SK-N-SH treated with all-trans-retinoic acid at 6 μM for 48 hours (cell line): ENCODE measurements at regions not wholly inside any gene's neighbourhood (a gene's known extent, or its start where the extent isn't known, plus 50 kb on each side); places are given as distances from the start of the nearest gene placed in this dataset.

Experiments used
- ARNTL ChIP-seq: fragments of 450-650 bp; formaldehyde crosslinking; IDR thresholded peaks from 2 replicates; pipeline ENCODE4 v1.5.0; 2020; ENCODE audit warnings: low read depth, mild to moderate bottlenecking, moderate library complexity, borderline replicate concordance
- BACH2 ChIP-seq: fragments of 250-450 bp; sonication (Bioruptor Pico); IDR thresholded peaks from 2 replicates; pipeline ENCODE4 v1.9.0; 2021; ENCODE audit warnings: mild to moderate bottlenecking, borderline replicate concordance
- CREB5 ChIP-seq: fragments of 250-450 bp; sonication (Bioruptor Pico); IDR thresholded peaks from 2 replicates; pipeline ENCODE4 v1.5.1; 2020; ENCODE audit warnings: low read depth, mild to moderate bottlenecking, moderate library complexity
- CSDC2 ChIP-seq: fragments of 250-450 bp; sonication (Bioruptor Pico); IDR thresholded peaks from 2 replicates; pipeline ENCODE4 v1.5.0; 2020; ENCODE audit warnings: mild to moderate bottlenecking, moderate library complexity
- ESRRG ChIP-seq: fragments of 250-450 bp; sonication (Bioruptor Pico); IDR thresholded peaks from 2 replicates; pipeline ENCODE4 v1.6.1; 2021; ENCODE audit warnings: mild to moderate bottlenecking
- OSR1 ChIP-seq: fragments of 250-450 bp; sonication (Bioruptor Pico); IDR thresholded peaks from 2 replicates; pipeline ENCODE4 v1.8.0; 2022; ENCODE audit warnings: moderate library complexity, mild to moderate bottlenecking, inconsistent platforms
- PATZ1 ChIP-seq: fragments of 250-450 bp; sonication (Bioruptor Pico); IDR thresholded peaks from 2 replicates; pipeline ENCODE4 v1.8.0; 2020; ENCODE audit warnings: mild to moderate bottlenecking, moderate library complexity, borderline replicate concordance
- POU6F1 ChIP-seq: fragments of 250-450 bp; sonication (Bioruptor Pico); IDR thresholded peaks from 2 replicates; pipeline ENCODE4 v1.8.0; 2021; ENCODE audit warnings: low read depth, mild to moderate bottlenecking, moderate library complexity, borderline replicate concordance
- RARB ChIP-seq: fragments of 250-450 bp; sonication (Bioruptor Pico); IDR thresholded peaks from 2 replicates; pipeline ENCODE4 v1.8.0; 2021; ENCODE audit warnings: mild to moderate bottlenecking, moderate library complexity
- SNAI2 ChIP-seq: fragments of 250-450 bp; sonication (Bioruptor Pico); IDR thresholded peaks from 2 replicates; pipeline ENCODE4 v1.5.0; 2020; ENCODE audit warnings: mild to moderate bottlenecking, moderate library complexity
- TCF4 ChIP-seq: fragments of 250-450 bp; sonication (Bioruptor Pico); IDR thresholded peaks from 2 replicates; pipeline ENCODE4 v1.8.0; 2021; ENCODE audit warnings: mild to moderate bottlenecking, moderate library complexity, borderline replicate concordance
- ZFP3 ChIP-seq: fragments of 250-450 bp; sonication (Bioruptor Pico); IDR thresholded peaks from 2 replicates; pipeline ENCODE4 v1.5.0; 2020; ENCODE audit warnings: mild to moderate bottlenecking, moderate library complexity
- ZFP30 ChIP-seq: fragments of 450-650 bp; formaldehyde crosslinking; IDR thresholded peaks from 2 replicates; pipeline ENCODE4 v1.5.0; 2022; ENCODE audit warnings: mild to moderate bottlenecking, moderate library complexity
- ZNF70 ChIP-seq: fragments of 450-650 bp; formaldehyde crosslinking; IDR thresholded peaks from 2 replicates; pipeline ENCODE4 v1.5.0; 2020; ENCODE audit warnings: mild to moderate bottlenecking, moderate library complexity

- TF ChIP-seq TCF4: no peak
- TF ChIP-seq ZFP3 (CRISPR knock-in tag): no peak
- TF ChIP-seq CREB5 (CRISPR knock-in tag): no peak
- TF ChIP-seq BACH2 (CRISPR knock-in tag): no peak
- no peak for TF ChIP-seq CSDC2 (CRISPR knock-in tag)
- no peak for TF ChIP-seq POU6F1 (CRISPR knock-in tag)
- no peak for TF ChIP-seq ZFP30 (CRISPR knock-in tag)
- no peak for TF ChIP-seq SNAI2 (CRISPR knock-in tag)
- TF ChIP-seq RARB: no peak
- TF ChIP-seq ZNF70 (CRISPR knock-in tag): no peak
- TF ChIP-seq PATZ1 (CRISPR knock-in tag): no peak
- TF ChIP-seq ARNTL: no peak
- TF ChIP-seq ESRRG (CRISPR knock-in tag): no peak
- TF ChIP-seq OSR1 (CRISPR knock-in tag): no peak
Measured at GRCh38 chr10:29961351-29961750, 98.0 kb downstream of the JCAD start.
